ENCODE measurements at regions not wholly inside any gene's neighbourhood (a gene's known extent, or its start where the extent isn't known, plus 50 kb on each side); places are given as distances from the start of the nearest gene placed in this dataset.

- WGBS = 77% methylated on average over 1 of the region's 1 CpG
- Histone ChIP-seq H3K4me1 (ENCODE audit: control insufficient read depth, insufficient read depth, low read length) (no peaks in the 10 kb centered on the region), H3K4me3 (ENCODE audit: low read length) (no peak overlapping the region), H3K27me3 (ENCODE audit: control insufficient read depth, insufficient read depth) (no peaks in the 10 kb centered on the region), H3K27ac (ENCODE audit: low read length) (no peak overlapping the region), H3K9me3 (ENCODE audit: control insufficient read depth, low read length) (no peaks in the 10 kb centered on the region)
- intact Hi-C loops (cut with DNase I) = loop anchor here in 2 of 4 donors (10.0 kb wide), 2 partner anchors 423 to 623 kb away; partner anchors contain the start of gene DUSP10 (in 1 of the 2)
- ATAC-seq (no peak), DNase-seq (no peak)
Observed at GRCh38 chr1:222167896-222168295, 380.0 kb downstream of the HHIPL2 start.

- intact Hi-C loops (cut with DNase I) = loop anchor here in 2 of 4 donors (10.0 kb wide), 2 partner anchors 422 to 622 kb away; partner anchors contain the start of gene DUSP10 (in 1 of the 2)
- Histone ChIP-seq H3K4me1 (ENCODE audit: control insufficient read depth, insufficient read depth, low read length) (no peaks in the 10 kb centered on the region), H3K27ac (ENCODE audit: low read length) (no peak overlapping the region), H3K27me3 (ENCODE audit: control insufficient read depth, insufficient read depth) (no peaks in the 10 kb centered on the region), H3K4me3 (ENCODE audit: low read length) (no peak overlapping the region), H3K9me3 (ENCODE audit: control insufficient read depth, low read length) (no peaks in the 10 kb centered on the region)
- 75% methylated on average over 3 of the region's 3 CpGs for WGBS
- peak in 2 of 3 donors; percentile 54 to 55 for DNase-seq
- ATAC-seq = no peak
Observed at GRCh38 chr1:222167111-222167510, 380.8 kb downstream of the HHIPL2 start.

- H3K27ac ChIP-seq (ENCODE audit: low read length) = no peak overlapping the region
- no peaks in the 10 kb centered on the region for H3K9me3 ChIP-seq (ENCODE audit: control insufficient read depth, low read length)
- H3K4me1 ChIP-seq (ENCODE audit: control insufficient read depth, insufficient read depth, low read length) = no peaks in the 10 kb centered on the region
- ATAC-seq = peak in 1 of 2 donors; percentile 52
- WGBS = 47% methylated on average over 3 of the region's 3 CpGs
- H3K27me3 ChIP-seq (ENCODE audit: control insufficient read depth, insufficient read depth) = no peaks in the 10 kb centered on the region
- DNase-seq = no peak
- no peak overlapping the region for H3K4me3 ChIP-seq (ENCODE audit: low read length)
- intact Hi-C loops (cut with DNase I) = loop anchor here in 2 of 4 donors (10.0 kb wide), 2 partner anchors 421 to 621 kb away; partner anchors contain the start of gene DUSP10 (in 1 of the 2)
Observed at GRCh38 chr1:222165629-222166028, 382.3 kb downstream of the HHIPL2 start.

- intact Hi-C loops (cut with DNase I) = loop anchor here in 2 of 4 donors (10.0 kb wide), 2 partner anchors 419 to 619 kb away; partner anchors contain the start of gene DUSP10 (in 1 of the 2)
- no peak overlapping the region for H3K27ac ChIP-seq (ENCODE audit: low read length)
- H3K4me3 ChIP-seq (ENCODE audit: low read length) = no peak overlapping the region
- H3K4me1 ChIP-seq (ENCODE audit: control insufficient read depth, insufficient read depth, low read length) = no peaks in the 10 kb centered on the region
- DNase-seq (no peak), ATAC-seq (no peak)
- WGBS = 29% methylated on average over 2 of the region's 2 CpGs
- H3K27me3 ChIP-seq (ENCODE audit: control insufficient read depth, insufficient read depth) = no peaks in the 10 kb centered on the region
- H3K9me3 ChIP-seq (ENCODE audit: control insufficient read depth, low read length) = no peaks in the 10 kb centered on the region
Observed at GRCh38 chr1:222163895-222164294, 384.0 kb downstream of the HHIPL2 start.

- intact Hi-C loops (cut with DNase I) = loop anchor here in 2 of 4 donors (10.0 kb wide), 2 partner anchors 417 to 617 kb away; partner anchors contain the start of gene DUSP10 (in 1 of the 2)
- H3K27me3 ChIP-seq (ENCODE audit: control insufficient read depth, insufficient read depth) = no peaks in the 10 kb centered on the region
Observed at GRCh38 chr1:222161676-222162075, 386.2 kb downstream of the HHIPL2 start.

GRCh38 chr1:222157612-222158011 lies 390.3 kb downstream of the HHIPL2 start:
- H3K9me3 ChIP-seq (ENCODE audit: control insufficient read depth, low read length) = peaks cover 2% of the 10 kb centered on the region
- intact Hi-C loops (cut with DNase I) = no loop called here
- no peak overlapping the region for H3K27ac ChIP-seq (ENCODE audit: low read length)
- 90% methylated on average over 1 of the region's 1 CpG for WGBS
- ATAC-seq (no peak), DNase-seq (no peak)
- no peaks in the 10 kb centered on the region for H3K4me1 ChIP-seq (ENCODE audit: control insufficient read depth, insufficient read depth, low read length)
- no peaks in the 10 kb centered on the region for H3K27me3 ChIP-seq (ENCODE audit: control insufficient read depth, insufficient read depth)
- H3K4me3 ChIP-seq (ENCODE audit: low read length) = no peak overlapping the region

More at GRCh38 chr1:222161676-222162075, 386.2 kb downstream of the HHIPL2 start:
- Histone ChIP-seq H3K27ac (ENCODE audit: low read length) (no peak overlapping the region), H3K4me3 (ENCODE audit: low read length) (no peak overlapping the region), H3K4me1 (ENCODE audit: control insufficient read depth, insufficient read depth, low read length) (no peaks in the 10 kb centered on the region), H3K9me3 (ENCODE audit: control insufficient read depth, low read length) (peaks cover 2% of the 10 kb centered on the region)
- ATAC-seq (no peak), DNase-seq (no peak)
- WGBS = 72% methylated on average over 3 of the region's 3 CpGs

GRCh38 chr1:222140206-222140605 lies 398.3 kb upstream of the DUSP10 start:
- no peaks in the 10 kb centered on the region for H3K27me3 ChIP-seq (ENCODE audit: control insufficient read depth, insufficient read depth)
- intact Hi-C loops (cut with DNase I) = no loop called here
- DNase-seq (no peak), ATAC-seq (no peak)
- no peaks in the 10 kb centered on the region for H3K9me3 ChIP-seq (ENCODE audit: control insufficient read depth, low read length)
- H3K4me3 ChIP-seq (ENCODE audit: low read length) = no peak overlapping the region
- 48% methylated on average over 1 of the region's 1 CpG for WGBS
- H3K27ac ChIP-seq (ENCODE audit: low read length) = no peak overlapping the region
- no peaks in the 10 kb centered on the region for H3K4me1 ChIP-seq (ENCODE audit: control insufficient read depth, insufficient read depth, low read length)

GRCh38 chr1:222138095-222138494 lies 396.2 kb upstream of the DUSP10 start:
- no peak for DNase-seq
- H3K9me3 ChIP-seq (ENCODE audit: control insufficient read depth, low read length) = no peaks in the 10 kb centered on the region
- no peaks in the 10 kb centered on the region for H3K27me3 ChIP-seq (ENCODE audit: control insufficient read depth, insufficient read depth)
- no peak for ATAC-seq
- 97% methylated on average over 15 of the region's 15 CpGs for WGBS
- intact Hi-C loops (cut with DNase I) = no loop called here
- H3K27ac ChIP-seq (ENCODE audit: low read length) = no peak overlapping the region
- no peak overlapping the region for H3K4me3 ChIP-seq (ENCODE audit: low read length)
- no peaks in the 10 kb centered on the region for H3K4me1 ChIP-seq (ENCODE audit: control insufficient read depth, insufficient read depth, low read length)

- intact Hi-C loops (cut with DNase I) = no loop called here
- no peak for ATAC-seq
- H3K4me1 ChIP-seq (ENCODE audit: control insufficient read depth, insufficient read depth, low read length) = no peaks in the 10 kb centered on the region
- H3K27ac ChIP-seq (ENCODE audit: low read length) = no peak overlapping the region
- H3K9me3 ChIP-seq (ENCODE audit: control insufficient read depth, low read length) = no peaks in the 10 kb centered on the region
- H3K27me3 ChIP-seq (ENCODE audit: control insufficient read depth, insufficient read depth) = no peaks in the 10 kb centered on the region
- DNase-seq = no peak
- no peak overlapping the region for H3K4me3 ChIP-seq (ENCODE audit: low read length)
- WGBS = 87% methylated on average over 1 of the region's 1 CpG
Observed at GRCh38 chr1:222136869-222137268, 395.0 kb upstream of the DUSP10 start.

GRCh38 chr1:222129041-222129440 lies 387.2 kb upstream of the DUSP10 start:
- Histone ChIP-seq H3K27me3 (ENCODE audit: control insufficient read depth, insufficient read depth) (no peaks in the 10 kb centered on the region), H3K4me3 (ENCODE audit: low read length) (no peak overlapping the region), H3K27ac (ENCODE audit: low read length) (no peak overlapping the region), H3K9me3 (ENCODE audit: control insufficient read depth, low read length) (no peaks in the 10 kb centered on the region), H3K4me1 (ENCODE audit: control insufficient read depth, insufficient read depth, low read length) (no peaks in the 10 kb centered on the region)
- ATAC-seq = no peak
- intact Hi-C loops (cut with DNase I) = no loop called here
- no peak for DNase-seq

GRCh38 chr1:222127526-222128152 lies 385.8 kb upstream of the DUSP10 start:
- Histone ChIP-seq H3K9me3 (ENCODE audit: control insufficient read depth, low read length) (no peaks in the 10 kb centered on the region), H3K27ac (ENCODE audit: low read length) (no peak overlapping the region), H3K27me3 (ENCODE audit: control insufficient read depth, insufficient read depth) (no peaks in the 10 kb centered on the region), H3K4me3 (ENCODE audit: low read length) (no peak overlapping the region), H3K4me1 (ENCODE audit: control insufficient read depth, insufficient read depth, low read length) (no peaks in the 10 kb centered on the region)
- 73% methylated on average over 3 of the region's 3 CpGs for WGBS
- intact Hi-C loops (cut with DNase I) = no loop called here
- DNase-seq (no peak), ATAC-seq (no peak)
